Right lobe of liver (tissue), 6 donors: ENCODE measurements at regions not wholly inside any gene's neighbourhood (a gene's known extent, or its start where the extent isn't known, plus 50 kb on each side); places are given as distances from the start of the nearest gene placed in this dataset.

Experiments
- ATAC-seq, 4 donors: fragments of 200-7000 bp; cut with Tn5 transposase; one replicate each; pipeline ENCODE4 v1.9.1; 2020; ENCODE audit warnings: mild to moderate bottlenecking in 4 of 4, moderate library complexity in 4 of 4
- DNase-seq, 3 donors: peaks; one replicate each; pipeline ENCODE4 v3.0.0-alpha.2; 2020
- H3K27ac ChIP-seq, 3 donors: fragments of 200-600 bp; one replicate each; pipeline ENCODE4 v1.8.0; 2022
- H3K27me3 ChIP-seq, 2 donors: fragments of 200-600 bp; one replicate each; pipeline ENCODE4 v1.8.0; 2022
- H3K36me3 ChIP-seq, 4 donors: fragments of 200-600 bp; sonication (generic) in 1 of 4; one replicate each; pipeline versions ENCODE4 v1.5.1 to v1.8.0; 2017 to 2022; ENCODE audit warnings: control low read depth in 1 of 4
- H3K4me1 ChIP-seq, 4 donors: fragments of 200-600 bp; sonication (generic) in 1 of 4; one replicate each; pipeline versions ENCODE4 v1.5.1 to v1.8.0; 2017 to 2022; ENCODE audit warnings: control low read depth in 1 of 4
- H3K4me3 ChIP-seq, 3 donors: fragments of 200-600 bp; one replicate each; pipeline ENCODE4 v1.8.0; 2022
- H3K9me3 ChIP-seq, 4 donors: fragments of 200-600 bp; sonication (generic) in 1 of 4; one replicate each; pipeline versions ENCODE4 v1.5.1 to v1.8.0; 2017 to 2022; ENCODE audit warnings: control low read depth in 1 of 4
- POLR2A ChIP-seq: fragments of 450-650 bp; IDR thresholded peaks from one replicate; pipeline ENCODE4 v1.6.1; 2017; ENCODE audit warnings: antibody characterized with exemption, mild to moderate bottlenecking
- WGBS: methylation state at CpG from one replicate; pipeline ENCODE4 v1.1.6; 2018; ENCODE audit warnings: low coverage, low lambda C conversion rate; ENCODE audit not compliant: insufficient coverage; ENCODE audit errors: missing lambda C conversion rate; 5-methylcytosine and 5-hydroxymethylcytosine counted together
- intact Hi-C, 2 donors: fragments of 100-400 bp; cut with DNase I; formaldehyde crosslinking; loops; one replicate each; pipeline versions ENCODE4 v1.11.2 to v1.14.1; 2022
- TF ChIP-seq, protein P1 (sequence below), 4 donors: fragments of 200-600 bp in 3 of 4; fragments of 450-650 bp in 1 of 4; IDR thresholded peaks; one replicate each; pipeline versions ENCODE4 v1.5.1 to v1.8.0; 2016 to 2022; ENCODE audit warnings: antibody characterized with exemption in 4 of 4, mild to moderate bottlenecking in 2 of 4
- donor health status: DM: no; HTN: yes; CAD: no.
- donor health status: DM: no; HTN: no; CAD: no.
- donor health status: DM: no; HTN: no; CAD: no.
- donor health status: DM: no; HTN: yes; CAD: no.
- donor health status: DM: no; HTN: yes; CAD: no.

DNA sequence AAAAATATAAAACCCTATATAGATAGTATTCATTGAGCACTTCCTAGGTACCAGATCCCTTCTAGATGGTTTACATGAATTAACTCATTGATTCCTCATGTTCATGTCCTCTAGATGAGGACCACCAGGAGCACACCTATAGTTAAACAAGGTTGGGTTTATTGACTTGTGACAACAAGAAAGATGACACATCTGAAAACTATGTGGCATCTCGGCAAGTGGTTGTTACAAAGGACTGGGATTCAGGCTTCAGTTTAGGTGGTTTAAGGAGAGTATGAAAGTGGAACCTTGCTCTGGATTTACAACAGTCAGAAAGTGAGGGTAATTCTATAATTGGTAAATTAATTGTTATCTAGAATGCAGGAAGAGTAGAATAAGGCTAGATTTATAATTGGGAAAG, 99.0 kb upstream of the PHF14 start:
- WGBS: 64% methylated on average over 1 of the region's 1 CpG
- no peak for ATAC-seq
- H3K4me3 ChIP-seq: no peak overlapping the region
- DNase-seq: no peak
- intact Hi-C loops: no loop called here
- no peaks in the 10 kb centered on the region for H3K36me3 ChIP-seq
- no peaks in the 10 kb centered on the region for H3K27me3 ChIP-seq
- TF ChIP-seq, protein P1, sequence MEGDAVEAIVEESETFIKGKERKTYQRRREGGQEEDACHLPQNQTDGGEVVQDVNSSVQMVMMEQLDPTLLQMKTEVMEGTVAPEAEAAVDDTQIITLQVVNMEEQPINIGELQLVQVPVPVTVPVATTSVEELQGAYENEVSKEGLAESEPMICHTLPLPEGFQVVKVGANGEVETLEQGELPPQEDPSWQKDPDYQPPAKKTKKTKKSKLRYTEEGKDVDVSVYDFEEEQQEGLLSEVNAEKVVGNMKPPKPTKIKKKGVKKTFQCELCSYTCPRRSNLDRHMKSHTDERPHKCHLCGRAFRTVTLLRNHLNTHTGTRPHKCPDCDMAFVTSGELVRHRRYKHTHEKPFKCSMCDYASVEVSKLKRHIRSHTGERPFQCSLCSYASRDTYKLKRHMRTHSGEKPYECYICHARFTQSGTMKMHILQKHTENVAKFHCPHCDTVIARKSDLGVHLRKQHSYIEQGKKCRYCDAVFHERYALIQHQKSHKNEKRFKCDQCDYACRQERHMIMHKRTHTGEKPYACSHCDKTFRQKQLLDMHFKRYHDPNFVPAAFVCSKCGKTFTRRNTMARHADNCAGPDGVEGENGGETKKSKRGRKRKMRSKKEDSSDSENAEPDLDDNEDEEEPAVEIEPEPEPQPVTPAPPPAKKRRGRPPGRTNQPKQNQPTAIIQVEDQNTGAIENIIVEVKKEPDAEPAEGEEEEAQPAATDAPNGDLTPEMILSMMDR (IDR thresholded peaks at IDR 0.05): no peak
- TF ChIP-seq POLR2A: no peak
- no peaks in the 10 kb centered on the region for H3K4me1 ChIP-seq
- no peaks in the 10 kb centered on the region for H3K9me3 ChIP-seq
- H3K27ac ChIP-seq: no peak overlapping the region

DNA sequence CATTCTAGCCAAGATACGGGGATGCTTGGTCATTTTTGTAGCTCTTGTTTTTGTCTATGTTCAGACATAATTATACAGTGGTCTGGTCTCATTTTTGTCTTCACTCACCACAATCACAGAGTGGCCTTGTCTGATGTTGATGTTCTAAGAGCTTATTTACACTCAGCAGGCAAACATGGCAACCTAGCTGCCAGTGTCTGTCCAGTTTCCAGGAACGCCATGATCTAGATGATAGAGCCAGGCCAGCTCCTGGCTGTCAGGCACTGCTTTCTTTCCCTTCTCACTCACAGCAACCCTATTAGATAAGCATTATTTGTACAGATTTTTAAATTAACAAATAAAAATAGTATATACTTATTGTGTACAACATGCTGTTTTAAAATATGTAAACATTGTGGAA, 98.6 kb upstream of the PHF14 start:
- no peak overlapping the region for H3K27ac ChIP-seq
- WGBS: 73% methylated on average over 2 of the region's 2 CpGs
- intact Hi-C loops: no loop called here
- H3K9me3 ChIP-seq: no peaks in the 10 kb centered on the region
- no peak for ATAC-seq
- TF ChIP-seq, protein P1 (IDR thresholded peaks at IDR 0.05): no peak
- TF ChIP-seq POLR2A: no peak
- DNase-seq: no peak
- no peaks in the 10 kb centered on the region for H3K36me3 ChIP-seq
- H3K27me3 ChIP-seq: no peaks in the 10 kb centered on the region
- H3K4me1 ChIP-seq: no peaks in the 10 kb centered on the region
- no peak overlapping the region for H3K4me3 ChIP-seq

DNA sequence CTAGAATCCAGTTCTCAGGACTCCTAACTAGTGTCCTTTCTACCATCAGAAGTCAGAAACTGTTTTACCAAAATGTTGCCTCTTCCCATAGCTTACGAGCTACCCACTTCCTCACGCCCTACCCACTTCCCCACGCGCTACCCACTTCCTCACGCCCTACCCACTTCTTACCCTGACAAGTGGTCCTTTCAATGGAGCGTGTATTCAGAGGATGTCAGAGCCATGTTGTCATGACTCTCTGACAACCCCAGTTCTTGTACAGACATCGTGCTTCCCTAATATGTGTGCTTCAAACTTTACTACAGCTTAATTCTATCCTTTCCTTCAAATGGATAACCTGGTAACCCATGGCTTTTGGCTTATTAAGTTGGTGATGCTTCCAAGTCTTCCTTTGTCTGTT, 84.8 kb upstream of the PHF14 start:
- TF ChIP-seq, protein P1 (IDR thresholded peaks at IDR 0.05): no peak
- no peak for TF ChIP-seq POLR2A
- no peak for DNase-seq
- WGBS: 52% methylated on average over 7 of the region's 7 CpGs

DNA sequence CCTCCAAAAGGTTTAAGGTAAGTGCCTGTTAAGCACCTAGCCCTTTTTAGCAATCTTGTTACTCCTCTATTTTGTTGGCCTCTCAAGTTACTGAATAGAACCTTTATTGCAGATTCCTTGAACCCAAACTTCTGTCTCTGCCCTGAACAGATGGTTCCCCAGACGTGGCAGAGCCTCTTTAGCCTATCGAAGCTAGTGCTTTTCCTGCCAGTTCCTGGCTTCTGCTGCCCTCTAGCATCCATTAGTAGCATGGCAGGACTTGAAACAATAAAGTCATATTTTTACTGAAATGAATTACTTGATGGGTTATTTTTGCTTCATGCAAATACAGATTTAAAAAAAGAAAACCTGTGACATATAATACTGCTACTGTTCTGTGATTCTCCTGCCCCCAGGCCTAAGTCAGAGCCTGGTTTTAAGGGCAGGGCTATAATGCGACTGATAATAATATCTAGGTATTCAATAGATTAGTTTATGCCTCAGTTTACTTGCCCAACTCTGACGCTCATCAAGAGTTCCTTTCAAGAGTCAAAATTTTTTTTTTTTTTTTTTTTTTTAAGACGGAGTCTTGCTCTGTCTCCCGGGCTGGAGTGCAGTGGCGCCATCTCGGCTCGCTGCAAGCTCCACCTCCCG, 84.3 kb upstream of the PHF14 start:
- intact Hi-C loops: no loop called here
- Histone ChIP-seq H3K4me1 (no peaks in the 10 kb centered on the region), H3K27ac (no peak overlapping the region), H3K9me3 (no peaks in the 10 kb centered on the region), H3K27me3 (no peaks in the 10 kb centered on the region), H3K4me3 (no peak overlapping the region), H3K36me3 (no peaks in the 10 kb centered on the region)
- peak; percentile 78 to 86 (median 85) for ATAC-seq
- DNase-seq: no peak
- TF ChIP-seq, protein P1 (IDR thresholded peaks at IDR 0.05): peak; percentile 54 to 75 (median 70)
- no peak for TF ChIP-seq POLR2A
- WGBS: 67% methylated on average over 9 of the region's 10 CpGs

More for the DNA sequence above, 84.8 kb upstream of the PHF14 start:
- Histone ChIP-seq H3K4me3 (no peak overlapping the region), H3K36me3 (no peaks in the 10 kb centered on the region), H3K9me3 (no peaks in the 10 kb centered on the region), H3K27me3 (no peaks in the 10 kb centered on the region), H3K4me1 (no peaks in the 10 kb centered on the region), H3K27ac (no peak overlapping the region)
- ATAC-seq: peak in 2 of 4 donors; percentile 11 to 12
- intact Hi-C loops: no loop called here

DNA sequence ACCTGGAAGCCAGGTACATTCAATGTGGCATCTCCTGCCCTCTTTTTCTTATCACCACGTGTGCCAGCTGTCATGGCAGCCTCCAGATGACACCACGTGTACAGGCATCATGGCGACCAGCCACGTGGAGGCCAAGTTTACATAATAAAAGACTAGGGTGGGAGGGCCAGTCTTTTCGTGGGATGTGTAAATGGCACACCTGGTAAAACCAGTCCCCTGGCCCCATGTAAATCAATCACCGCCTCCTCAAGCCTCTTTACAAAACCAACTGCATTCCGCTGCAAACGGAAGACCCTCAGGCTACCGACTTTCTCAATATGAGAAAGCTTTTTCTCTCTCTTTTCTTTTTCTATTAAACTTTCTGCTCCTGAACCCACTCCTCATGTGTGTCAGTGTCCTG, 65.1 kb upstream of the PHF14 start:
- ATAC-seq (no peak), DNase-seq (no peak)
- Histone ChIP-seq H3K4me1 (no peaks in the 10 kb centered on the region), H3K9me3 (no peaks in the 10 kb centered on the region), H3K36me3 (no peaks in the 10 kb centered on the region), H3K27me3 (no peaks in the 10 kb centered on the region), H3K4me3 (no peak overlapping the region), H3K27ac (no peak overlapping the region)
- 61% methylated on average over 7 of the region's 9 CpGs for WGBS
- no peak for TF ChIP-seq POLR2A
- TF ChIP-seq, protein P1 (IDR thresholded peaks at IDR 0.05): no peak
- intact Hi-C loops: no loop called here
